MM.1S (cell line): ENCODE measurements at regions not wholly inside any gene's neighbourhood (a gene's known extent, or its start where the extent isn't known, plus 50 kb on each side); places are given as distances from the start of the nearest gene placed in this dataset.

Experiments
- DNase-seq: peaks from one replicate; pipeline ENCODE4 v3.0.0-alpha.2; 2015
- H2AFZ ChIP-seq: fragments of 300-600 bp; sonication (generic); 2 replicates; pipeline ENCODE4 v1.6.0; 2016; ENCODE audit warnings: antibody characterized with exemption, low read length
- H3F3A ChIP-seq: fragments of 300-600 bp; sonication (generic); 2 replicates; pipeline ENCODE4 v1.6.1; 2016; ENCODE audit warnings: mild to moderate bottlenecking, antibody characterized with exemption, low read length, moderate library complexity, mixed read lengths; ENCODE audit not compliant: insufficient read depth
- H3K27ac ChIP-seq: fragments of 300-600 bp; sonication (generic); 2 replicates; pipeline ENCODE4 v1.5.1; 2016; ENCODE audit warnings: mild to moderate bottlenecking, low read length
- H3K27me3 ChIP-seq: fragments of 300-600 bp; sonication (generic); replicated peaks from 2 replicates; pipeline ENCODE4 v1.6.0; 2016; ENCODE audit warnings: low read length; ENCODE audit not compliant: insufficient read depth
- H3K36me3 ChIP-seq: fragments of 300-600 bp; sonication (generic); replicated peaks from 2 replicates; pipeline ENCODE4 v1.6.1; 2016; ENCODE audit warnings: mild to moderate bottlenecking, low read length, mixed read lengths; ENCODE audit not compliant: insufficient read depth
- H3K4me1 ChIP-seq: fragments of 300-600 bp; sonication (generic); 2 replicates; pipeline ENCODE4 v1.6.1; 2016; ENCODE audit warnings: low read length, mixed read lengths
- H3K4me2 ChIP-seq: fragments of 300-600 bp; sonication (generic); 2 replicates; pipeline ENCODE4 v1.6.0; 2016; ENCODE audit warnings: low read depth, low read length
- H3K4me3 ChIP-seq: fragments of 300-600 bp; sonication (generic); 2 replicates; pipeline ENCODE4 v1.5.1; 2016; ENCODE audit warnings: low read length, mixed read lengths
- H3K79me2 ChIP-seq: fragments of 300-600 bp; sonication (generic); 2 replicates; pipeline ENCODE4 v1.6.1; 2016; ENCODE audit warnings: mixed run types, low read length, mixed read lengths
- H3K9ac ChIP-seq: fragments of 300-600 bp; sonication (generic); 2 replicates; pipeline ENCODE4 v1.6.1; 2016; ENCODE audit warnings: low read length, mixed read lengths
- H3K9me2 ChIP-seq: fragments of 300-600 bp; sonication (generic); replicated peaks from 2 replicates; pipeline ENCODE4 v1.6.1; 2016; ENCODE audit warnings: mild to moderate bottlenecking, low read length, mixed read lengths; ENCODE audit not compliant: insufficient read depth
- H3K9me3 ChIP-seq: fragments of 300-600 bp; sonication (generic); replicated peaks from 2 replicates; pipeline ENCODE4 v1.6.1; 2016; ENCODE audit warnings: mild to moderate bottlenecking, low read length, mixed read lengths; ENCODE audit not compliant: insufficient read depth
- H4K20me1 ChIP-seq: fragments of 300-600 bp; sonication (generic); 2 replicates; pipeline ENCODE4 v1.6.1; 2016; ENCODE audit warnings: mild to moderate bottlenecking, low read length, moderate library complexity, mixed read lengths; ENCODE audit not compliant: insufficient read depth
- EZH2 ChIP-seq: fragments of 300-600 bp; sonication (generic); optimal IDR thresholded peaks from 2 replicates; pipeline ENCODE3; 2017; ENCODE audit warnings: low read depth, mild to moderate bottlenecking, antibody characterized with exemption, low read length, mixed read lengths
- EZH2phosphoT487 ChIP-seq: fragments of 300-600 bp; sonication (generic); IDR thresholded peaks from 2 replicates; pipeline ENCODE4 v1.6.1; 2018; ENCODE audit warnings: antibody characterized with exemption, low read length
- TF ChIP-seq, protein P1 (sequence below): fragments of 300-600 bp; sonication (generic); IDR thresholded peaks from 2 replicates; pipeline ENCODE4 v1.5.1; 2016; ENCODE audit warnings: antibody characterized with exemption, low read length, mixed read lengths

DNA sequence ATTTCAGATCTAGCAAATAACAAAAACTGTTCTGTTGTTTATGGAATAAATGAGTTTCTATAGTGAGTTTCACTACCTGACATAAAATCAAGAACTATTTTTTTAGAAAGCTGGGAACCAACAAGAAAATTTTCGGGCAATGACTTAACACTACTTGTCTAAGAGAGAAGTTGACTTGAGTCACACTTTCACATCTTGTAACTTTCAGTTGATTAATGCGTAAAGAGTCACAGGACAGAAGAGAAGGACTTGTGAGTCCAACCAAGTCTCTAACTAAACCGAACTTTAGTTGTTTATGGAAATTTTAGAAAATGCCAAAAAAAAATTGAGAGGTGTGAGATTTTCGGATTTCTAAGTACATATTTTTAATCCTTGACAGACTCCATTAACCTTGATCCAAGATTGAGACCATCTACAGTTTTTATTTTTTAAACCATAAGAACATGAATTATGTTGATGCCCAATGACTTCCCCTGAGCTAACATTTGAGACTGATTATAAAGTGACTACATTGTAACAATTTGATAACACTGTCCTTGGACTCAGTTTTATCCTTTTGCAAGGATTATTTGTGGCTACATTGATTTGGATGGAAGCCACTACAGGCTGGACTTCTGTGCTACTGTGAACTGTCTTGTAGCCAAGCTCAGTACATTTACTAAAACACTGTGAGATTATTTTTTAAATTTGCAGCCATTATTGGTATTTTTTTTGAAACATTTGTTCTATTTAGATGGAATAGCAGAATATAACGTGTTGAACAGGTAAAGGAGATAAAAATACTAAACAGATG is 284.0 kb downstream of the PTPRC start:
- no peaks in the 10 kb centered on the region for H4K20me1 ChIP-seq
- no peak overlapping the region for H3K4me3 ChIP-seq
- H3K9ac ChIP-seq: no peak overlapping the region
- no peak overlapping the region for H2AFZ ChIP-seq
- H3K36me3 ChIP-seq: no peaks in the 10 kb centered on the region
- no peak overlapping the region for H3K4me2 ChIP-seq
- H3K27ac ChIP-seq: no peak overlapping the region
- H3F3A ChIP-seq: peaks cover 10% of the 10 kb centered on the region
- H3K27me3 ChIP-seq: no peaks in the 10 kb centered on the region
- TF ChIP-seq EZH2phosphoT487 (no peak), EZH2 (no peak)
- TF ChIP-seq, protein P1, sequence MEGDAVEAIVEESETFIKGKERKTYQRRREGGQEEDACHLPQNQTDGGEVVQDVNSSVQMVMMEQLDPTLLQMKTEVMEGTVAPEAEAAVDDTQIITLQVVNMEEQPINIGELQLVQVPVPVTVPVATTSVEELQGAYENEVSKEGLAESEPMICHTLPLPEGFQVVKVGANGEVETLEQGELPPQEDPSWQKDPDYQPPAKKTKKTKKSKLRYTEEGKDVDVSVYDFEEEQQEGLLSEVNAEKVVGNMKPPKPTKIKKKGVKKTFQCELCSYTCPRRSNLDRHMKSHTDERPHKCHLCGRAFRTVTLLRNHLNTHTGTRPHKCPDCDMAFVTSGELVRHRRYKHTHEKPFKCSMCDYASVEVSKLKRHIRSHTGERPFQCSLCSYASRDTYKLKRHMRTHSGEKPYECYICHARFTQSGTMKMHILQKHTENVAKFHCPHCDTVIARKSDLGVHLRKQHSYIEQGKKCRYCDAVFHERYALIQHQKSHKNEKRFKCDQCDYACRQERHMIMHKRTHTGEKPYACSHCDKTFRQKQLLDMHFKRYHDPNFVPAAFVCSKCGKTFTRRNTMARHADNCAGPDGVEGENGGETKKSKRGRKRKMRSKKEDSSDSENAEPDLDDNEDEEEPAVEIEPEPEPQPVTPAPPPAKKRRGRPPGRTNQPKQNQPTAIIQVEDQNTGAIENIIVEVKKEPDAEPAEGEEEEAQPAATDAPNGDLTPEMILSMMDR: no peak
- DNase-seq: no peak
- no peaks in the 10 kb centered on the region for H3K79me2 ChIP-seq
- no peaks in the 10 kb centered on the region for H3K9me3 ChIP-seq
- peaks cover 27% of the 10 kb centered on the region for H3K4me1 ChIP-seq
- H3K9me2 ChIP-seq: no peaks in the 10 kb centered on the region

DNA sequence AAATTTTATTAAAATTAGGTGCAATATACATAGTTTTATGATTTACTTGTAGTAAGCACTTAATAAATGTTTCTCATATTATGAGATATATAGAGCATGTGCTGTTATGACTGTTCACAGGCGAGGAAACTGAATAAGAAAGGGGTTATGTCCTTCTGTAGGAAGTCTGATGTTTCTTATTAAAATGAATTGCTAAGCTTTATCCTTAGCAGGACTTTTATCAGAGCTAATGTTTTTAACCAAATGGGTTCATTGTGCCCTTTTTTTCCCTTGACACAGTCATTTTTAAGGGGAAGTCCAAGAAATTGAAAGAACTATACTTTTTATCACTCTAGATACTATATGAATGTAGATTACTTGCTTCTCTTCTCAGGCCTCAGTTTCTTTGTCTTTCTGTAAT is 285.2 kb downstream of the PTPRC start:
- H3K9me2 ChIP-seq: no peaks in the 10 kb centered on the region
- peaks cover 10% of the 10 kb centered on the region for H3F3A ChIP-seq
- H3K9ac ChIP-seq: no peak overlapping the region
- no peak overlapping the region for H3K27ac ChIP-seq
- H2AFZ ChIP-seq: no peak overlapping the region
- H3K27me3 ChIP-seq: no peaks in the 10 kb centered on the region
- H3K36me3 ChIP-seq: no peaks in the 10 kb centered on the region
- no peak overlapping the region for H3K4me3 ChIP-seq
- DNase-seq: no peak
- H4K20me1 ChIP-seq: no peaks in the 10 kb centered on the region
- H3K9me3 ChIP-seq: no peaks in the 10 kb centered on the region
- no peaks in the 10 kb centered on the region for H3K79me2 ChIP-seq
- H3K4me1 ChIP-seq: peaks cover 30% of the 10 kb centered on the region
- no peak for TF ChIP-seq EZH2phosphoT487
- H3K4me2 ChIP-seq: no peak overlapping the region

DNA sequence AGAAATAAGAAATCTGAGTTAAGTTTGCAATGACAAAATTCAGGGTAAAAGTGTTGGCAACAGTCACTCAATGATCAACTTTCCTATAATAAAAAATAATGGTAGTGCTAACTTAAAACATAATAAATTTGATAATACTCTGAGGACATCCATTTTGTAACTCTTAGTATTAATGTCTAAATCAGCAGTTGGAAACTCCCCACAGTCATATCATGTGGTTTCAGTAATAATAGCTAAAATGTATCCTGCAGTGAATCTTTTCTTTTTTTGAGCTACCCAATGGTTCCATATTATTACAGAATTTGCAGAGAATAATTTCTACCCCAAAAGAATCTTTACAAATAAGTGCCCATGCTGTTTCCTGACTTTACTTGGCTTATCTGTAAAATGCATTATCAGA is 286.7 kb downstream of the PTPRC start:
- Histone ChIP-seq H2AFZ (no peak overlapping the region), H3K9me2 (no peaks in the 10 kb centered on the region), H3F3A (peaks cover 7% of the 10 kb centered on the region; the same call in 1 of the 2 replicates), H3K4me3 (no peak overlapping the region), H3K79me2 (no peaks in the 10 kb centered on the region), H3K36me3 (no peaks in the 10 kb centered on the region), H3K9me3 (no peaks in the 10 kb centered on the region), H3K9ac (no peak overlapping the region), H3K27ac (no peak overlapping the region), H3K27me3 (no peaks in the 10 kb centered on the region), H3K4me1 (peaks cover 33% of the 10 kb centered on the region), H4K20me1 (no peaks in the 10 kb centered on the region), H3K4me2 (no peak overlapping the region)
- TF ChIP-seq EZH2 (no peak), EZH2phosphoT487 (no peak)
- DNase-seq: no peak

DNA sequence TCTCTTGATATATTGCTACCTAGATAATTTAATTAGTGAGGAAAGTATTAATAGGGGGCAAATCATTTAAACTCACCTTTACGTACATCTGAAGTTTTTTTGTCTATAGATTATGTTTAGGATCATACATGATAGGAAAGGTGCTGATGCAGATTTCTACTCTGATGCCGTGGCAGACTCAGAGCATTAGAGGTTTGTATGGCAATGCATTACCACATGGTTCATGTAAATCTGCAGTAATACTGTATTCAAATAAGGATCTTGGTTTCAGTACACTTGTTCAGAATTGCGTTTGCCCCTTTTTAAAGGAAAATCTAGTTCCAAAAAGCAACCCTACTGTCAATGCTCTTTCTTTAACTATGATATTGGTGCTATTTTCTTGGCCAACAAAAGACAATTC is 288.3 kb downstream of the PTPRC start:
- no peak overlapping the region for H3K27ac ChIP-seq
- H3K9me2 ChIP-seq: no peaks in the 10 kb centered on the region
- no peaks in the 10 kb centered on the region for H3K79me2 ChIP-seq
- no peak overlapping the region for H3K9ac ChIP-seq
- H2AFZ ChIP-seq: no peak overlapping the region
- no peaks in the 10 kb centered on the region for H3K9me3 ChIP-seq
- H4K20me1 ChIP-seq: no peaks in the 10 kb centered on the region
- DNase-seq: no peak
- no peaks in the 10 kb centered on the region for H3K36me3 ChIP-seq
- no peak overlapping the region for H3K4me3 ChIP-seq
- H3F3A ChIP-seq: peaks cover 6% of the 10 kb centered on the region; the same call in 1 of the 2 replicates
- no peak overlapping the region for H3K4me2 ChIP-seq
- TF ChIP-seq EZH2phosphoT487: no peak
- TF ChIP-seq, protein P1: no peak
- peaks cover 26% of the 10 kb centered on the region for H3K4me1 ChIP-seq
- no peaks in the 10 kb centered on the region for H3K27me3 ChIP-seq
